ENCODE measurements at regions not wholly inside any gene's neighbourhood (a gene's known extent, or its start where the extent isn't known, plus 50 kb on each side); places are given as distances from the start of the nearest gene placed in this dataset.

DNA sequence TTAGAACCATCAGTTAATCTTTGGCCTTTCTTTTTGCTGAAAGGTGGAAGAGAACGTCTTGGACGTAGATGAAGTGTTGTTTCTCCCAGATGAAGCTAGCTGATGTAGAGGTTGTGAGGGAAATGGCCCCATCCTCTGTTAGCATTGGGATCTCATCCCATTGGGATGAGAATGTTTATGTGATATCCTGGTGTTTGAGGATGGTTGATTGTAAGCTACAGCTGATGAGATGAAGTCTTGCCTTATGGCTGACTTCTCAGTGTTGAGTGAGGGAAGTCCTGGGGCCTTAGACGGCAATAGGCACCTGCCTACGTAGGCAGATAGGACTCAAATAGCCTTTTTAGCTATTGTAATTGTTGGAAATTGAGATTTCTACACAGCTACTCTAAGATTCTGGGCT lies 211.3 kb downstream of the MYCN start:
- DNase-seq (ENCODE audit: low read depth), result no peak

DNA sequence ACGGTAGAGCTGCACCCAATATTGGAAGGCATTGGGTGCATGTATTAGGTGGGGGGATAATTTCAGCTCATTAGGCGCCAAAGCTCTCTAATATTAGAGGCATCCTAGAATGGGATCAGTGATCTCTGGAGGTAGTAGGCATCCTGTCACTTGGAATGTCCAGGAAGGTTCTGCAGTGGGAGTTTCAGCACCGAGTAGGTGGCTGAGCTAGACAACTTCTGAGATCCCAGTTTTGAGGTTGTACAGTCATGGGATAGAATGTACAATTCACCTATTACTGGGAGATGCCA lies 210.9 kb downstream of the MYCN start:
- no peak for DNase-seq (ENCODE audit: low read depth)

DNA sequence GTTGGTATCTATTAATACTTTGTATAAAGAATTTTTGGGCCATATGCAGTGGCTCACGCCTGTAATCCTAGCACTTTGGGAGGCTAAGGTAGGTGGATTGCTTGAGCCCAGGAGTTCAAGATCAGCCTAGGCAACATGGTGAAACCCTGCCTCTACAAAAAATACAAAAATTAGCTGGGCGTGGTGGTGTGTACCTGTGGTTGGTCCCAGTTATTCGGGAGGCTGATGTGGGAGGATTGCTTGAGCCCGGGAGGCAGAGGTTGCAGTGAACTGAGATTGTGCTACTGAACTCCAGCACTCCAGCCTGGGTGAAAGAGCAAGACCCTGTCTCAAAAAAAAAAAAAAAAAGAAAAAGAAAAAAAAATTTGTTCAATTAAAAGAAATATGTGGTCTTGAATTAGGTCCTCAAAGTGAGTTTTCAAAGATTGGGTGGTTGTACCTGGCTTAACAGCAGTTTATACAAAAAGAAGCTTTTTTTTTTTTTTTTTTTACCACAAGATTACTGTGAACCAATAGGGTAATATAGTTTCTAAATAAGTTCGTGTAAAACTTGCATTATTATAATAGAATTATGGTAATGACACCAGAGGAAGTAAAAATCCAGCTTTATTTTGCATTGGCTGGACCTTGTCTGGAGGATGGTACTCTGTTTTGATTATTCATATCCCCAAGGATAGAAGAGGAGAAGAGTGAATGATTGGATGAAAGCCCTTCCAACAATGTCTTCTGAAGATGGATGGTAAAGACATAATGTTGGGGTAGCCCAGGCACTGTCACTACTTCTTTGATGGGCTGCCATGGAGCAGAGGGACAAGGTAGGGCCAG lies 210.3 kb downstream of the MYCN start:
- DNase-seq (ENCODE audit: low read depth), result no peak

DNA sequence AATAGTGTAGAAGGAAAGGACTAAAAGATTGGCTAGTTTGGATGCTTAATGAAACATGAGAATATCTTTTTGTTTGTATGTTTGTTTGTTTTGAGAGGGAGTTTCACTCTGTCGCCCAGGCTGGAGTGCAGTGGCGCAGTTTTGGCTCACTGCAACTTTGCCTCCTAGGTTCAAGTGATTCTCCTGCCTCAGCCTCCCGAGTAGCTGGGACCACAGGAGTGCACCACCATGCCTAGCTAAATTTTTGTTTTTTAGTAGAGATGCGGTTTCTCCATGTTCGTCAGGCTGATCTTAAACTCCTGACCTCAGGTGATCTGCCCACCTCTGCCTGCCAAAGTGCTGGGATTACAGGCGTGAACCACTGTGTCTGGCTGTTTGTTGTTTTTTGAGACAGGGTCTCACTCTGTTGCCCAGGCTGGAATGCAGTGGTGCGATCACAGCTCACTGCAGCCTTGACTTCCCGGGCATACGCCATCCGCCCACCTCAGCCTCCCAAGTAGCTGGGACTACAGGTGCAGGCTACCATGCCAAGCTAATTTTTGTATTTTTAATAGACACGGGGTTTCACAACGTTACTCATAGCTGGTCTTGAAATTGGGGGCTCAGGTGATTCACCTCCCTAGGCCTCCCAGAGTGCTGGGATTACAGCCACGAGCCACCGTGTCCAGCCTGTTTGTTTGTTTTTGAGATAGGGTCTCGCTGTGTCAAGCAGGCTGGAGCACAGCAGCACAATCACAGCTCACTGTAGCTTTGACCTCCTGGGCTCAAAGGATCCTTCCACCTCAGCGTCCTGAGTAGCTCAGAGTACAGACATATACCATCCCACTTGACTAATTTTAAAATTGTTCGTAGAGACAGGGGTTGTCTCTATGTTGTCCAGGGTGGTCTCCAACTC lies 209.2 kb downstream of the MYCN start:
- DNase-seq (ENCODE audit: low read depth), result no peak

DNA sequence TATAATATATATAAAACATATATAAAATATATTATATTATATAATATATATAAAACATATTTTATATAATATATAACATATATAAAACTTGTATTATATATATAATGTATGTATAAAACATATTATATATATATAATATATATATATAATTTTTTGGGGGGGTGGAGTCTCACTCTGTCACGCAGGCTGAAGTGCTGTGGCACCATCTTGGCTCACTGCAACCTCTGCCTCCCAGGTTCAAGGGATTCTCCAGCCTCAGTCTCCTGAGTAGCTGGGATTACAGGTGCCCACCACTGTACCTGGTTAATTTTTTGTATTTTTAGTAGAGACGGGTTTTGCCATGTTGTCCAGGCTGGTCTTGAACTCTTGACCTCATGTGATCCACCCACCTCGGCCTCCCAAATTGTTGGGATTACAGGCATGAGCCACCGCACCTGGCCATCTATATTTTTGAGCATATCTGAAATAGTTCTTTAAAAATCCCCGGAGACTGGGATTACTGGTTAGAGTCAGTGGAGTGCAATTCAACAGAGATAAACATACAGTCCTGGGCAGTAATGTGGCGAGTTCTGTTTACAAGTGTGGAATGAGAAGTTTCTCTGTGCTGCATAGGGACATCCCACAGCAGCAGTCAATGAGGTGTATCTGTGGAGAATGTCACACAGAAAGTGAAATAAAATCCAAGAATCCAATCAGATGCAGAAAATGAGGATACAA lies 208.4 kb downstream of the MYCN start:
- no peak for DNase-seq (ENCODE audit: low read depth)

DNA sequence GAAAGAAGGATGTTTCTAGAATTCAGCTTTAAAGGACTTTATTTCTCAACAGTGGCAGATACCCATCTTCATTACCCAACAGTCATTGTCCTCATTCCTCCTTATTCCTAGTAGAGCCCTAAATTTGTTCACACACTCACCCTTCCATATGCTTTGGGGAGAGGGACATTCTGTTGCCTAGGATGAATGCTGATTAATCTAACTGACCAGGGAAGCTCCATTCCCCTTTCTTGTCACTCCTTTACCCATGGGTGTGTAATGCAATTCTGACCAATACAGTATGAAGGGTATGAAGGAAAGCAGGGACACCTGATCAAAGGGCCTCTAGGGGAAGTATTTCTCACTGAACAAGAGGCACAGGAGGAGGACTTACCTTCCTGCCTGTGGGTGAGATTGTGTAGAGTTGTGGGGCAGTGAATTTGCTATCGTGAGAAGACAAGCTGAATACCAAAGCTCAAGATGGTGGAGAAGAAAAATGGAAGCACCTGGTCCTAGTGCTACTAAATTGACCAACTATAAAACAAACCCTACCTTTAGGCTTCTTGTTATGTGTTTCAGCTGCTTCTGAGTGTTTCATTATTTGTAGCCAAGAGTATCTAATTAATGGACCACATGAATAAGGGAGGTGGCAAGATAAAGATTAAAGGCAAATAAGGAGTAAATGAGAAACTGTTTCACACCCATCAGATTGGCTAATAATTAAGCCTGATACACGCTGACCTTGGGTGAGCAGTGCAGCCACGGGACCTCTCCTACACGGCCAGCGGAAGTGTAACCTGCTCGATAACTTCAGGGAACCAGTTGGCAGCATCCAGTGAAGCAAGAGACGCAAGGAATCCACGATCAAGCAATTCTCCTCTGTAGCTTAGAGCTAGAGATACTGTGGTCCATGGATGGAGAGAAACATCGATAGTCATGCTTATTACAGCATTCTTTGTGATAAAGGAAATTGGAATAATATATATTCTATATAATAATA lies 202.3 kb downstream of the MYCN start:
- no peak for DNase-seq (ENCODE audit: low read depth)

DNA sequence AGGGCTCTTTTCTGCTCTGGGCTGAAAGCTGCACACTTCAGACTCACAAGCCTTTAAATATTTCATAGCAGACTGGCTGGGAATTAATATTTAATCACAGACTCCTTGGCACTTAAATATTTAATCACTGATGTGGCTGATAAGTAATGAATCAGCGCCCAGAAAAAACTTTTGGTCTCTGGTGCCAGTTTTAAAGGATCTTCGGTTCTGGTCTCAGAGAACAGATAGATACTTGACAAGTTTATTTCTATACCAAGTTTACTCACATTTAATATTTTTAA lies 201.2 kb downstream of the MYCN start:
- DNase-seq (ENCODE audit: low read depth), result no peak

DNA sequence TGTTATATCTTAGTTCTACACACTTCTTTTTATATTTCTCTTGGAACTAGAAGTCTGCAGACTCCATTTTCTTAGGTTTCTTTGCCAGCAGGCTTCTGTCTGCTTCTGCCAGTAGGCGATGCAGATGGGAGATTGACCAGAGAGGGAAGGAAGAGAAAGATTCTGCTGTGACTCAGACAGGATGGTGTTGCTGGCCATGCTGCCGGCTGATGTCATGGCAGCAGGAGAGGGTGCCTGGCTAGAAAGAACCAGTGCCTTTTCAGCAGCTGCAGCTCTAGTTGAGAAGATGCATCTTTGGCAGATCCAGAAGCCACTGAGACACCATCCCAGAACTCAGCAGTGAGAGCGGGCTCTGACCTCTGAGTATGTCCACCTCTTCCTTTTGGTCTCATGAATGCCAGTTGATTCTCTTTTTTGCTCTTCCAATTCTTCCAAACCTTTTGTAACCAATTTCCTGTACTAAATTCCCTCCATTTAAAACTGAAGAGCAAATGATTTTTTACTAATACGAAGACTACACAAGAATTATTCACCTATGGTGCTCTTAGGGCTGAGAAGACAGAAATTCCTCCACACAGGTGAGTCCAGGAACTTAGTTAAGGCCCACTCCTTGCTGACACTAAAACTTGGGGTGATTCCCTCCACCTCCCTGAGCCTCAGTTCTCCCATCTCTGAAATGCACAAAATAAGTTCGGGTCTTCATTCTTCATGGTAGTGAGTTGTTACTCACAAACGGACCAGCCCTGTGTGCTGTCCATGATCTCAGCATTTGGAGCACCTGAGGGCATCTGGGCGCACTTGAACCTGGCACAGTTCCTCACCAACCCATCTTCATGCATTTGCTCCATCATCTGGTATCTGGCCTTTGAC lies 200.7 kb downstream of the MYCN start:
- no peak for DNase-seq (ENCODE audit: low read depth)

DNA sequence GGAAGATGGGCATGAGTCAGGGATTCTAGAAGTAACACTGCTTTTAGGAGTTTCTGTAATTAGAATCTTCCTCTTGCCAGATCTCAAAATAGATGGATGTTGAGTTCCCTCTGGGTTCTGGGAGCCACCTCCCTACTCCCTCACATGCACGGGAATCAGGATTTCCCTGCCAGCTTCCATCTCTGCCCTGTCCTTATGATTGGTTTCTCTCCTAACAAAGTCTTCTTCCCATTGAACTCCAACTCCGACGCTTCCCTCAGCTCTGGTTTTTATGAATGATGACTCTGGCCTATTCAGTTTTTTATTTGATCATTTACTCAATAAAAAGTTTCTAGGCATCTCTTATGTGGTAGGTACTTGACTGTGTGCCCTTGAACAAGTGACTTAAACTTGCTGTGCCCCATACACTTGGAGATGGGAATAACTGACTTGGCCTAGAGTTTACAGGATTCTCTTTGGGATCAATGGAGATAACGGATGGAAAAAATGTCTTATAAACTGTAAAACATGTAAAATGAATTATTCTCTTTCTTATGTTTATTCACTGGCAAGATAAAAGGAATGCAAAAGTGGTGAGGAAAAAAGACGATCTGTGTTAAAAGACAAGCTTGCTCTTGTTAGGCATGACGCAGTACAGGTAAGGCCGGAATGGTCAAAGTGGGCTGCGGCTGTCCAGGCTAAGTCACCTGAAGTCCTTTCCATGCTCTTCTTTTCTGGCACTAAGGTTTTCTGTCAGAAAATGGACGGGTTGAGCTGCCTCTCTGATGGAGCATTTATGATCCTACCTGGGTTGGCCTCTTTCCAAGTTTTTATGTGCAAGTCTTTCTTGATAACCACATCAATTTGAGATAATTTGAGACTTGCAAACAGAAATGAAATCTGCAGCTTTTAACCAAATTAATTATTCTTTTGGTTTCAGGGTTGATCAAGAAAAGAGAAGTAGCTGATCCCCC lies 199.6 kb downstream of the MYCN start:
- DNase-seq (ENCODE audit: low read depth), result no peak

DNA sequence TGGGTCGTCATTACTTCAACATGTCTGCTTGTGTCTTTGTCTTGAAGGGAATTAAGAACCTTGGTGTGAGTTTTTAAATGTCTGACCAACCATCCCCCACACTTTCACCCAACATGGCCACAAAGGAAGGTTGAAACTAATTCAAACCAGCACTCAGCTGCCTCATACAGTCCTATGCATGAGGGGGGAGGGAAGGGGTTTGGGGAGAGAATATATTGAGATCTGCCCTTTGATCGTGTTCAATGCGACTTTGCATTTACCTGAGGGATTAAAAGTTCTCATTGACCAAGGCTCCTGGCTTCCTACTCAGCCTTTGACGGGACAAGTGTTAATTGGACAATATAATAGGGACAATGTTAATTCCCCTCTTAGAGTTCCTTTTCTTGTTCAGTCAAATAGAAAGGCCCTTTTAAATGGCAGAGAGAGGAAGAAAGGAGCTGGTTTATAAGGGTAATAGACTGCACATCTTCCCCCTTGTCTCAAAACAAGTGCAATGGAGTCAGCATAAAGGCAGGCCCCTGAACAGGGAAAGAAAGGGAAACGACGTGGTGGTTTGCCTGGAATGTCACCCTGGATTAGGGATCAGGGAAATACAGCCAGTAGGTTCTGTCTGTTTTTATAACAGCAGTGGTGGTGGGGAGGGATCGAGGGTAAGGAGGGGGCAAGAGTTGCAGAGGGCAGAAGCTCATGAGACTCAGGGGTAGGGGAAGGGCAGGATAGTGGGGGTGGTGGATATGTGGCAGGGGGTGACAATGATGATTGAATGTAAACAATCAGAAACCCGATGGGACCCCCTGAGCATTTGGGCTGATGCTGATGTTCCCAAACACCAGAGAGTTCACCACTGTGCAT lies 198.7 kb downstream of the MYCN start:
- DNase-seq (ENCODE audit: low read depth), result no peak

DNA sequence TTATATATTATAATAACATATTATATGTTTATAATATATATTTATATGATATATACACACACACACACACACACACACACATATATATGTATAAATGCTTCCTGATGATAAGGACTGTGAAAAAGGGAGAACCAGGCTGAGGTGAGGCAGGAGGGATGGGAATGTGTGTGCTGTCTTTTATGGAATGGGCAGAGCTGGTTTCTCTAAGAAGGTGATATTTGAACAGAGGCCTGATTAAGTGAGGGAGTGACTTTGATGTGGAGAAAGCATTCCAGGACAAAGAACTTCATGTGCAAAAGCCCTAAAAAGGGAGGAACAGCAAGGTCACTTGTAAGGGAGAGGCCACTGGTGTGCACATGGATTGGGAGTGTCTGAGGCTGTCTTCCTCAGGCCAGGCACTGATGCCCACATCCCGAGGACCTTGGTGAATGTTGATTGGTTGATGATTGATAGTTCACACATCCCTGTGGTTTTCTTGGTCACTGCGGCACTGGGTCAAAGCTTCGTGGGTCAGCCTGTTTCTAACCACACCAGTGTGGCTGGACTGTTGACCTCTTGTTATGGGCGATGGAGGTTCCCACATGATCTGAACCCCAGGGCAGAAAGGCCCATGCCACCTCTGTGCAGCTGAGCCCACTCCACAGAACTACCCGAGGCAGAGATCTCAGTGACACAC lies 196.9 kb downstream of the MYCN start:
- no peak for DNase-seq (ENCODE audit: low read depth)

DNA sequence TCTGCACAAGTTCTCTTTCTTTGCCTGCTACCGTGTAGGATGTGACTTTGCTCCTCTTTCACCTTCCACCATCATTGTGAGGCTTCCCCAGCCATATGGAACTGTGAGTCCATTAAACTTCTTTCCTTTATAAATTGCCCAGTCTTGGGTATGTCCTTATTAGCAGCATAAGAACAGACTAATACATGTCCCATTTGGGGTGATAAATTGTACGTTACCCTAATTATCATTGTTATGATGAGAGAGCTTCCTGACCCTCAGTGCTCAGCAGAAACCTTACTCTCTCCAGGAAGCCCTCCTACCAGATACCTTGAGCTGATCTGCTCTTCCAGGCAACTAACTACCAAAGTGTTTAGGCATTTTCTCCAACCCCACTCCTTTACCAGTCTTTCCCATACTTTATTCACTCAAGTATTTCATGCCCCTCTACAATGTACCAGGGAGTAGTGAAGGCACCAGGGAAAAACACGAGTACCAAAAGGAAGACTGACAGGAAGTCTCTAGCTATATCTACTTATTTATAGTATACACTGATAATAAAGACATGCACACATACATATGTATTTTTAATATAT lies 196.2 kb downstream of the MYCN start:
- DNase-seq (ENCODE audit: low read depth), result no peak

DNA sequence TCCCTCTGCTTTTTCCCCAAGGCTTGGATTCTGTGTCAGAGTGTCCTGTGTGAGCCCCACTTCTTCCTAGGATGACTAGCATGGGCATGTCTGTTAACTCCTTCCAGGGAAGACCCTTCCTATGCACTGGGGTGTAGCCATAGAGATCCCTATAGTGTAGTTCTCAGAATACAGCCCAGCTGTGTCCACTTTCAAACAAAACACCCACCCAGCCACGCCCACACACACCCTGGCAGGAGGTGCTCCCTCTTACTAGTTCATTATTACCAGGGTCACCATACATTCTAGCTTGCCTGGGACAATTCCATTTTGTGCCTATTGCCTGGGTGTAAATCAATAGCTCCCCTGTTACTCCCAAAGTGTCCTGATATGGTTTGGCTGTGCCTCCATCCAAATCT lies 195.6 kb downstream of the MYCN start:
- no peak for DNase-seq (ENCODE audit: low read depth)

DNA sequence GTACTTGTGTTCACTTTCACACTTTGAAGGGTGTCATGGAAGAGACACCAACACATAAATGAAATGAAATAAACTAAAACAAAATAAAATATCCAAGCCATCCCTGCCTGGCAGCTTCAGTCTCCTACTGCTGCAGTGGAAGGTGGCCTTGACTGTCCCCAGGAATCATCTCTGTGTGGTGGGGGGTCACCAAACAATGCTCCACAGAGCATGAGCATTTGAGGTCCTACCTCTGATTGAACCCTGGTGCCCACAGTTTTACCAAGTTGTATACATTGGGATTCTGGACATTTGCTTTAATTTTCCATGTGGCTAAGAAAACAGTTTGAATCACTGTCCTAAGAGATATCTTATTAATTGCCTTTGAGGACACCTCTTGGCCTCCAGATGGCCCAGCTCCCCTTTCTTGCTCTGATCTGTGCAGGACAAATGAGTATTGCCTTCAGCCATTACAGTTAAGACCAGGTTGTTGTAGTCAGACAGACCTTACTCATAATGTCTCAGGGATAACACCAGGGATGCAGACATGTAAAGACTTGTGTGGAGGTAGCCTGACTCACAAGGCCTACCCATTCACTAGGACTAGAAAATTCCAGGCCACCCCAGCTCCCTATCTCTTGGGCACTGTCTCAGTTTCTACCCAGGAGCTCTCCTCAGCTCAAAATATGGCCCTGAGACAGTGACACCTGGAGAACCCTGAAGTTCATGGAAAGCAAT lies 195.0 kb downstream of the MYCN start:
- no peak for DNase-seq (ENCODE audit: low read depth)

DNA sequence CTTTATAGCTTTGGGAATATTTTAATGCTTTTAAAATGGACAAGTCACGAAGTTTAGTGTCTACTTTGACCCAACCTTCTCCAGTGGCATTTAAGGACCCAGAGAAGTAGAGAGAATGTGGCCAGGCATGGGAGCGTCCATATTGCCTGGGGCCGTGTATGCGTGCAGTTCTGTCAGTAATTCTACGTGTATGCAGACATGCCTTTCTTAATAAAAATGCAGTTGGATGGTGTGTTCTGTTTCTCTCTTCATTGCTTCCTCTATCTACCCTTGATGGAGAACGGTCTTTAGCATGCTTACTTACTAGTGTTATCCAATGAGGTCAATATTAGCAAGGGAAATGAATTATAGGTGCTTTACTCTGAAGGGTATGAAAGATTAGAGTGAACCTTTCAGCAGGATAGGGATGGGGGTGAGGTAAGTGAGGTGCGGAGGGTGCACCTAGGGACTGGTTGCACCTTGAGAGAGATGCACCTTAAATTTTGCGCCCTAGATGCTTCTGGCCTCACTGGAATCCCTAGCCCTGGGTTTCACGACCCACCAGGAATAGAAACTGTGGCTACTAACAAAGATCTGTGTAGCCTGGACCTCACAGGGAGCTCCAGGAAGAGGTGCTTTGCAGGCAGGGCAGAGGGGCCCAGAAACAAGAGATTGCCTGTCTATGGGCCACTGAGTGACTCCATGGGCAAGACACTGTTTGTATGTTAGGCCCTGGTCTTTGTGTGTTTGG lies 194.3 kb downstream of the MYCN start:
- DNase-seq (ENCODE audit: low read depth), result no peak

DNA sequence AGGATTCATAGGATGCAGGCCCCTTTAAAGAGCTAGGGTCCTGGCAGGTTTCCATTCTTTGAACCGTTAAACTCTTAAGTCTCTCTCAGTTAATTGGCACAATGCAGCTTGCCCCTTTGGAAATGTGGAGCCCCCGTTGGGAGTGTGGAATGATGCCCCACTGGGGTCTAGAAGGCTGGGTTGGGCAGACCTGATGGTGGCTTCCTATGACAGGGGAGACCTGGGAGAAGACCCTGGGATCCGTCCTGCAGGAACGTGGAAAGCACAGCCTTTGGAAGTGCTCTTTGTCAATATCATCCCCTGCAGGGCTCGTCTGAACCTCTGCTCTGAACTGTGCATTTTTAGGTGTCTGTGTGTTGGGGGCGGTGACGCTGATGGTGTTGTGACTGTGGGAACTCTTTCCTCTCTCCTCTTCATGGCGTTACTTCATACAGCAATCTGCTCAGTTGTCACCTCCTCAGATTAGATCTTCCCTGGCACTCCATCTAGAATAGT lies 190.6 kb downstream of the MYCN start:
- DNase-seq (ENCODE audit: low read depth), result no peak
